ENCODE measurements at regions not wholly inside any gene's neighbourhood (a gene's known extent, or its start where the extent isn't known, plus 50 kb on each side); places are given as distances from the start of the nearest gene placed in this dataset.

DNA sequence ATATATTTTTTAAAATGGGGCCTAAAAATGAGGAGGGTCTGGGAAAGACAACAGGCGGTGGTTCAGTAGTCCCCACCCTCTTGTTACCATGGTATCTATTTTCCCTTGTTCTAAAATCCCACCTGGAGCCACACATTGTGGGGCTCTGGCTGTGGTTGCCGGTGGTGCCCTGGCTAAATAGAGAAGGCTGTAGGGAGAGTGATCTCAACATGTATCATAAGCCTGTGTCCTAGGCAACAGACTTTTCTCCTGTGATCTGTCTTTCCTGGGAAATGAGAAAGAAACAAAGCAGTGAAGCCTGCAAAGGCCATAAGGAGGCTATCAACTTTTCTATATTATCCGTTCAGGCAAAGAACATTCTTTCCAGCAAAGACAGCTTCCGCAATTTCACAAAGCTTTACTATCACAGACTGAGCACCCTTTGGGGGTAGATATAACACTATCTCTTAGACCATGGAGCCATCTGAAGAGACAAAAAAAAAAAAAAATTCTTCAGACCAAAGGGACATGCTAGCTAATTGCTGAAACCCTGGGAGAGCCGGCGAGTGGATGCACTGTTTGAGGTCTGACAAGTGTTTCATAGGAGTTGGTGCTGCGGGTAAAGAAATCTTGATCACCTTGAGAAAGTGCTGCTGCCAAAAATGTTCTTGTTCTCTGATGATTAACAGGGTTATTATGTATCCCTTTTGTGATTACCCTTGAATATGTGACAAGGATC is 879.2 kb upstream of the DDX18 start:
- TF ChIP-seq, protein P1, sequence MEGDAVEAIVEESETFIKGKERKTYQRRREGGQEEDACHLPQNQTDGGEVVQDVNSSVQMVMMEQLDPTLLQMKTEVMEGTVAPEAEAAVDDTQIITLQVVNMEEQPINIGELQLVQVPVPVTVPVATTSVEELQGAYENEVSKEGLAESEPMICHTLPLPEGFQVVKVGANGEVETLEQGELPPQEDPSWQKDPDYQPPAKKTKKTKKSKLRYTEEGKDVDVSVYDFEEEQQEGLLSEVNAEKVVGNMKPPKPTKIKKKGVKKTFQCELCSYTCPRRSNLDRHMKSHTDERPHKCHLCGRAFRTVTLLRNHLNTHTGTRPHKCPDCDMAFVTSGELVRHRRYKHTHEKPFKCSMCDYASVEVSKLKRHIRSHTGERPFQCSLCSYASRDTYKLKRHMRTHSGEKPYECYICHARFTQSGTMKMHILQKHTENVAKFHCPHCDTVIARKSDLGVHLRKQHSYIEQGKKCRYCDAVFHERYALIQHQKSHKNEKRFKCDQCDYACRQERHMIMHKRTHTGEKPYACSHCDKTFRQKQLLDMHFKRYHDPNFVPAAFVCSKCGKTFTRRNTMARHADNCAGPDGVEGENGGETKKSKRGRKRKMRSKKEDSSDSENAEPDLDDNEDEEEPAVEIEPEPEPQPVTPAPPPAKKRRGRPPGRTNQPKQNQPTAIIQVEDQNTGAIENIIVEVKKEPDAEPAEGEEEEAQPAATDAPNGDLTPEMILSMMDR (conservative IDR thresholded peaks at IDR 0.05) = no peak
- no peak for TF ChIP-seq ZFX (IDR thresholded peaks at IDR 0.05)

Measured in C4-2B (cell line).